ENCODE measurements at regions not wholly inside any gene's neighbourhood (a gene's known extent, or its start where the extent isn't known, plus 50 kb on each side); places are given as distances from the start of the nearest gene placed in this dataset.

DNA sequence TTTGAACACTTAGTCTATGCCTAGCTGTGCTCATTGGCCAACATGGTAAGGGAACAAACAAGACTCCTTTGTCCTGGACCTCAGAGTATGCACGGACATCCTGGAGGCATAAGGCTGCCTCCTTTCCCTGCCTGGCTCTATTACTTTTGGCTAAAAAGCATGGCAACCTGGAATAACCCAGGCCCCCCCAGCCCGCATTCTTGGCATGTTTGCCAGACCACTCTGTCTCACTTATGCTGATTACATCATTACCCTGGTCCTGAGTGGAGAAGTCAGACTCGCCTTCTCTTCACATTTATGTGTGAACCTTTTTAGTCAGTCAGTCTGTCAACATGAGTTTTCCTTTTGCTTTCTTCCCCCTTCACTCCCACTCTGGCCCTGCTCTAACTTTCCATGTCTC lies 58.0 kb upstream of the ELK3 start:
- DNase-seq, result no peak

DNA sequence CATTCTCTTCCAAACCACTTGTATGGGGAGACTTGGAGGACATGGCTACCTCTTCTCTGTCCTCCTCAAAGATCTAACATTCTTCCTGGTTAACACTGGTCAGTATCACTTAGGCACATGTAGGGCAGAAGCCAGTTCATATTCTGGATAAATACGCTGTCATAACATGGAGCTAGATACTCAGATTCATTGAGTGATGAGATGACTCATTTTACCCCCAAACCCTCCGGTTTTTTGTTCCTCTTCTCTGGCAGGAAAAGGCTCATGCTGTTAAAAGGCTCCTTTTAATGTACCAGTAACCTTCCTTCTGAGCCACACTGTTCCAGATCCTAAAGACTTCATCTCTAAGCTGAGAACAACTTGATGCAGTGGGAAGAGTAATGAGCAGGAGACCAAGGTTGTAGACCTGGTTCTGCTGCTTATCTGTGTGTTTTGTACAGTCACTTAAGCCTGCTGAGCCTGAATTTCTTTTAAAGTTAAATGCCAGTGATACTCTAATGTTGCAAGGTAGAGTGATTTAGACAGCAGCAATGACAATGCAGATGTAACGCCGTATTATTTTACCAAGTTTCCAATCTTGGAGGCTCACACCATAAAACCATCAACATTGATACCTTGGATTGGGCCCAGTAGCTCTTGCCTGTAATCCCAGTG lies 57.3 kb upstream of the ELK3 start:
- DNase-seq, result peak; percentile 26

GRCh38 chr12:96140174-96140573 lies 54.0 kb upstream of the ELK3 start:
- no peak for DNase-seq

DNA sequence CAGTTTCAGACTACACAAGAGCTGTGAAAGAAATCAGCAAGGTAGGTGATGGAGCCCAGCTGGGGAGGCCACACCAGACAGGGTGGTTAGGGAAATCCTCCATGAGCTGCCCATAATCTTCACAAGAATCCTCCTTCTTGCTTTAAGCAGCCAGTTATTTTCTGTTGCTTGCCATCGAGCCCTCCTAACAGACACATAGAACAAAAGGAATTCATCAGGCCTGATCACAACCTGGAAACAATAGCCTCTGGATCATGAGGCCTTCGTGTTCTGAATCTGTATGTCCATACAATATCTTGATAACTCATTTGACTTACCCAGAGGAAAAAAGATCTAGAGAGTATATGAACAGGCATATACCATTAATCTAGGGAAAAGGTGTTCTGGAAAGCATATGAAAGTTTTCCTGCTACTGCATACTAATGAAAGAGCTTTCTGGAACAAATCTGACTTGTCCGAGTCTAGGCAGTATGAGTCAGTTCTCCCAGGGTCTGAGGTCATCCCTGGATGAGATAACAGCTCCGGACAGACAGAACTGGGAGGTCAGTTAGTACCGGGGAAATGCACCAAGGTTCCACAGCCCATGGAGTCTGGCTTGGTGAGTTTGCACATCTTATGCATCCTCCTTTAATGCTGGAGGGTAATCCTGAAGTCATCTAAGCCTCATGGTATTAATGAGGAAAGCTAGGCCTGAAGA lies 52.8 kb upstream of the ELK3 start:
- DNase-seq, result no peak

DNA sequence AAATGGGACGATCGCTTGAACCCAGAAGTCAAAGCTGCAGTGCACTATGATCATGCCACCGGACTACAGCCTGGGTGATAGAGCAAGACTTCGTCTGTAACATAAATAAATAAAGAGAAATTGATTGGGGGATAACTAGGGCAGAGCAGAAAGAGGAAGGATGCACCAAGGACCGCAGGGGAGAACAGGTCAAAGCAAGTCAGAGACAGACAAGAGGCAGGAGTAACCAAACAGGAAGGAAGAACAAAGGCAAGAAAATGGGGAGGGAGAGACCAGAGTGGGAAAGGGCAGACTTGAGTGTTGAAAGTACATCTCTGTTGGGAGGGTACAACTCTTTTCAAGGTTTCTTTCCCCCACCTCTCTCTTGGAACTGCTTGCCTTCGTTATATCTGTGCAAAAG lies 50.8 kb upstream of the ELK3 start:
- DNase-seq, result peak; percentile 61

- peak; percentile 23 for DNase-seq
These were observed 50.2 kb upstream of the ELK3 start for GRCh38 chr12:96143827-96144565.

Measured in hematopoietic multipotent progenitor cell treated with erythropoietin and hydrocortisone succinate and interleukin-3 and kit ligand, for 4 days (in vitro differentiated cells).